ENCODE measurements at regions not wholly inside any gene's neighbourhood (a gene's known extent, or its start where the extent isn't known, plus 50 kb on each side); places are given as distances from the start of the nearest gene placed in this dataset.

- no peak for TF ChIP-seq POLR2A (IDR thresholded peaks at IDR 0.05)
- TF ChIP-seq, protein P1, sequence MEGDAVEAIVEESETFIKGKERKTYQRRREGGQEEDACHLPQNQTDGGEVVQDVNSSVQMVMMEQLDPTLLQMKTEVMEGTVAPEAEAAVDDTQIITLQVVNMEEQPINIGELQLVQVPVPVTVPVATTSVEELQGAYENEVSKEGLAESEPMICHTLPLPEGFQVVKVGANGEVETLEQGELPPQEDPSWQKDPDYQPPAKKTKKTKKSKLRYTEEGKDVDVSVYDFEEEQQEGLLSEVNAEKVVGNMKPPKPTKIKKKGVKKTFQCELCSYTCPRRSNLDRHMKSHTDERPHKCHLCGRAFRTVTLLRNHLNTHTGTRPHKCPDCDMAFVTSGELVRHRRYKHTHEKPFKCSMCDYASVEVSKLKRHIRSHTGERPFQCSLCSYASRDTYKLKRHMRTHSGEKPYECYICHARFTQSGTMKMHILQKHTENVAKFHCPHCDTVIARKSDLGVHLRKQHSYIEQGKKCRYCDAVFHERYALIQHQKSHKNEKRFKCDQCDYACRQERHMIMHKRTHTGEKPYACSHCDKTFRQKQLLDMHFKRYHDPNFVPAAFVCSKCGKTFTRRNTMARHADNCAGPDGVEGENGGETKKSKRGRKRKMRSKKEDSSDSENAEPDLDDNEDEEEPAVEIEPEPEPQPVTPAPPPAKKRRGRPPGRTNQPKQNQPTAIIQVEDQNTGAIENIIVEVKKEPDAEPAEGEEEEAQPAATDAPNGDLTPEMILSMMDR (IDR thresholded peaks at IDR 0.05), result no peak
Observed at GRCh38 chr11:71079795-71080194, 172.6 kb downstream of the SHANK2 start.
